ENCODE measurements at regions not wholly inside any gene's neighbourhood (a gene's known extent, or its start where the extent isn't known, plus 50 kb on each side); places are given as distances from the start of the nearest gene placed in this dataset.
"Not testable (repeated sequence)": the region's sequence is repeated elsewhere in the genome, so short reads cannot be mapped to it uniquely, and the experiment has no call there.

GRCh38 chr10:133785846-133786602, 159.4 kb upstream of the FRG2B start:
- H3K27ac ChIP-seq = not testable (repeated sequence)
- peak; percentile 44 for TF ChIP-seq CTCF (conservative IDR thresholded peaks at IDR 0.05)

GRCh38 chr10:133785178-133785577, 158.6 kb upstream of the FRG2B start:
- H3K27ac ChIP-seq = not testable (repeated sequence)

- not testable (repeated sequence) for H3K27ac ChIP-seq
These were observed 138.7 kb upstream of the FRG2B start for GRCh38 chr10:133765308-133765707.

GRCh38 chr10:133764823-133765209, 138.2 kb upstream of the FRG2B start:
- H3K27ac ChIP-seq = not testable (repeated sequence)

- not testable (repeated sequence) for H3K27ac ChIP-seq
These were observed 137.6 kb upstream of the FRG2B start for GRCh38 chr10:133763875-133764822.

- H3K27ac ChIP-seq = not testable (repeated sequence)
These were observed 136.6 kb upstream of the FRG2B start for GRCh38 chr10:133763190-133763589.

- not testable (repeated sequence) for H3K27ac ChIP-seq
These were observed 127.0 kb upstream of the FRG2B start for GRCh38 chr10:133753545-133753944.
